ENCODE measurements at regions not wholly inside any gene's neighbourhood (a gene's known extent, or its start where the extent isn't known, plus 50 kb on each side); places are given as distances from the start of the nearest gene placed in this dataset.

DNA sequence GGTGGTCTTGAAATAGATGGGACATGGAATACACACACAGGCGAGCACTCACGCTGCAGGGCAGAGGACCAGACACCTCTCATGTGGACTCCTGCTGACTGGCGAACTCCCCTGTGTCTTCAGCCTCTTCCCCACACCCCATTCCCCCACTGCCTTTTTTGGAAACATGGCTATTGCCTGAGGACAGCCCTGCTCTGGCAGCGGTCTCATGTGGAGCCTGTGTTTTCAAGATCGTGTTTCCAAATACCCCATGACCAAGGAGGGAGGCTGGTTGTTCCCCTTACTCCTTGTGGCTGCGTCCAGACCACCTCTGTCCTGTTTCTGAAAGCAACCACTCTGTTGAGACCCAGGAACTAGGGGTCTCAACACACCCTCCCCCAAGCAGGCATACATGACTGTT, 119.4 kb downstream of the C1orf94 start:
- Histone ChIP-seq H3K27me3 (no peaks in the 10 kb centered on the region), H3K36me3 (replicated peaks in 1 of 2) (no peaks in the 10 kb centered on the region), H3K4me3 (no peak overlapping the region), H3K9me3 (replicated peaks in 1 of 3) (peaks cover 0 to under 1% (median 0%) of the 10 kb centered on the region in 3 donors), H3K4me1 (replicated peaks in 1 of 2) (no peaks in the 10 kb centered on the region), H3K27ac (no peak overlapping the region)
- no peak for DNase-seq
- intact Hi-C loops (cut with DNase I) = no loop called here
- WGBS, 4 donors = 65 to 73% (median 69%) methylated on average over 6 of the region's 6 CpGs
- no peak for TF ChIP-seq POLR2A (IDR thresholded peaks at IDR 0.05)
- TF ChIP-seq, protein P1, sequence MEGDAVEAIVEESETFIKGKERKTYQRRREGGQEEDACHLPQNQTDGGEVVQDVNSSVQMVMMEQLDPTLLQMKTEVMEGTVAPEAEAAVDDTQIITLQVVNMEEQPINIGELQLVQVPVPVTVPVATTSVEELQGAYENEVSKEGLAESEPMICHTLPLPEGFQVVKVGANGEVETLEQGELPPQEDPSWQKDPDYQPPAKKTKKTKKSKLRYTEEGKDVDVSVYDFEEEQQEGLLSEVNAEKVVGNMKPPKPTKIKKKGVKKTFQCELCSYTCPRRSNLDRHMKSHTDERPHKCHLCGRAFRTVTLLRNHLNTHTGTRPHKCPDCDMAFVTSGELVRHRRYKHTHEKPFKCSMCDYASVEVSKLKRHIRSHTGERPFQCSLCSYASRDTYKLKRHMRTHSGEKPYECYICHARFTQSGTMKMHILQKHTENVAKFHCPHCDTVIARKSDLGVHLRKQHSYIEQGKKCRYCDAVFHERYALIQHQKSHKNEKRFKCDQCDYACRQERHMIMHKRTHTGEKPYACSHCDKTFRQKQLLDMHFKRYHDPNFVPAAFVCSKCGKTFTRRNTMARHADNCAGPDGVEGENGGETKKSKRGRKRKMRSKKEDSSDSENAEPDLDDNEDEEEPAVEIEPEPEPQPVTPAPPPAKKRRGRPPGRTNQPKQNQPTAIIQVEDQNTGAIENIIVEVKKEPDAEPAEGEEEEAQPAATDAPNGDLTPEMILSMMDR (IDR thresholded peaks at IDR 0.05) = no peak

DNA sequence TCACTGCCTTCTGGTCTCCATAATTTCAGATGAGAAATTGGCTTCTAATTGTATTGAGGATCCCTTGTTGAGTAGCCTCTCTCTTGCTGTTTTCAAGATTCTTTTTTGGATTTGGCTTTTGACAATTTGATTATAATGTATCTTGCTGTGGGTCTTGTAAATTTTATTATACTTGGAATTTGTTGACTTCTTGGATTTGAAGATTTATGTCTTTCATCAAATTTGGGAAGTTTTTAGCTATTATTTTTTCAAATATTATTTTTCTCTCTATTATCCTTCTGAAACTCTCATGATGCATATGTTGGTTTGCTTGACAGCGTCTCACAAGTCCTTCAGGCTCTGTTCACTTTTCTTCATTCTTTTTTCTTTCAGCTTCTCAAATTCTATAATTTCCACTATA, 126.1 kb downstream of the C1orf94 start:
- no peak for DNase-seq
- TF ChIP-seq, protein P1 (IDR thresholded peaks at IDR 0.05) = no peak
- no peak for TF ChIP-seq POLR2A (IDR thresholded peaks at IDR 0.05)
- Histone ChIP-seq H3K4me3 (no peak overlapping the region), H3K4me1 (replicated peaks in 1 of 2) (no peaks in the 10 kb centered on the region), H3K36me3 (replicated peaks in 1 of 2) (no peaks in the 10 kb centered on the region), H3K27ac (no peak overlapping the region), H3K9me3 (replicated peaks in 1 of 3) (peaks cover 0 to 10% (median 0%) of the 10 kb centered on the region in 3 donors), H3K27me3 (no peaks in the 10 kb centered on the region)
- WGBS, 4 donors = 91 to 97% (median 95%) methylated on average over 1 of the region's 1 CpG
- intact Hi-C loops (cut with DNase I) = no loop called here

DNA sequence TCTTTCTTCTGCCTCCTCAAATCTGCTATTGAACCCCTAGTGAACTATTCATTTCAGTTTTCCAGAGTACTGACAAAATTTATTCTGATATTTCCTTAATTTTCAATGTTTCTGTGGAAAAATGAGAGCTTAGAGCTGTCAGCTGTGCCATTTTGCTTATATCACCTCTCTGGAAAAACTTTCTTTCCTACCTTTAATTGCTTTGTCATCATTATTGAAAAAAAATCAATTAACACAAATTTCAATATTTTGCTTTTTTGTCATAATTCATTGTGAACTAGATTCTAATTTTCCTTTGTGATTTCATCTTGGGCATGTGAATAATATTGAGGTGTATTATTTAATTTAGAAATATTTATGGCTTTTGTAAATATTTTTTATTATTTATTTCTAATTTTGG, 126.5 kb downstream of the C1orf94 start:
- no peaks in the 10 kb centered on the region for H3K4me1 ChIP-seq (replicated peaks in 1 of 2)
- no peaks in the 10 kb centered on the region for H3K27me3 ChIP-seq
- peaks cover 0 to 10% (median 0%) of the 10 kb centered on the region in 3 donors for H3K9me3 ChIP-seq (replicated peaks in 1 of 3)
- H3K36me3 ChIP-seq (replicated peaks in 1 of 2) = no peaks in the 10 kb centered on the region
- intact Hi-C loops (cut with DNase I) = no loop called here
- no peak overlapping the region for H3K4me3 ChIP-seq
- H3K27ac ChIP-seq = no peak overlapping the region
- DNase-seq = no peak
- no peak for TF ChIP-seq POLR2A (IDR thresholded peaks at IDR 0.05)
- TF ChIP-seq, protein P1 (IDR thresholded peaks at IDR 0.05) = no peak

DNA sequence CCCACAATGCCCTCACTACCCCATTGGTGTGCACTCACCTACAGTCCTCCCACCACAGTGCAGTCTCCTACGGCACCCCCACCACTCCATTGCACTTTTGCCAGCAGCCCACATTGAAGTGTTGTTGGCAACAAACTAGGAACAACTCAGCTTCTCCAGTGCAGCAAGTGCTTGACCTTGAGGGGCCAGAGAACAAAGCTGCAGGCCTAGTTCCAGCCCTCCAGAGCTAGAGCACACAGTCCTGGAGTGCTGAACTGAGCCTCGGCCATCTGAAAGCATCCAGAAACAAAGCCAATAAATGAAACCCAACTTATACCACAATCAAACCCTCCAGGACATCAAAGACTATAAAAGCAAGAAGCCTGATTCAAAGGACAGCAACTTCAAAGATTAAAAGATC, 129.9 kb downstream of the C1orf94 start:
- Histone ChIP-seq H3K9me3 (replicated peaks in 1 of 3) (peaks cover 0 to 5% (median 0%) of the 10 kb centered on the region in 3 donors), H3K4me3 (no peak overlapping the region), H3K4me1 (replicated peaks in 1 of 2) (no peaks in the 10 kb centered on the region), H3K27me3 (no peaks in the 10 kb centered on the region), H3K36me3 (replicated peaks in 1 of 2) (no peaks in the 10 kb centered on the region), H3K27ac (no peak overlapping the region)
- 33 to 64% (median 51%) methylated on average over 2 of the region's 2 CpGs for WGBS, 4 donors
- peak in 1 of 7 donors; percentile 10 for DNase-seq
- intact Hi-C loops (cut with DNase I) = no loop called here
- TF ChIP-seq, protein P1 (IDR thresholded peaks at IDR 0.05) = no peak
- no peak for TF ChIP-seq POLR2A (IDR thresholded peaks at IDR 0.05)

Data from adrenal gland (tissue), 9 donors.